DMS153 treated with DMSO at 0.1 percent for 48 hours (cell line): ENCODE measurements at regions not wholly inside any gene's neighbourhood (a gene's known extent, or its start where the extent isn't known, plus 50 kb on each side); places are given as distances from the start of the nearest gene placed in this dataset.
"Not testable (repeated sequence)": the region's sequence is repeated elsewhere in the genome, so short reads cannot be mapped to it uniquely, and the experiment has no call there.

Experiments used
- DNase-seq: peaks from one replicate; lab custom pipeline; 2025; ENCODE audit not compliant: unreplicated experiment; lab: John Stamatoyannopoulos, UW

GRCh38 chr4:60266505-60266904 is 933.6 kb upstream of the ADGRL3 start:
- DNase-seq, result no peak

- DNase-seq, result no peak
Observed at GRCh38 chr4:60296386-60296785, 903.7 kb upstream of the ADGRL3 start.

DNA sequence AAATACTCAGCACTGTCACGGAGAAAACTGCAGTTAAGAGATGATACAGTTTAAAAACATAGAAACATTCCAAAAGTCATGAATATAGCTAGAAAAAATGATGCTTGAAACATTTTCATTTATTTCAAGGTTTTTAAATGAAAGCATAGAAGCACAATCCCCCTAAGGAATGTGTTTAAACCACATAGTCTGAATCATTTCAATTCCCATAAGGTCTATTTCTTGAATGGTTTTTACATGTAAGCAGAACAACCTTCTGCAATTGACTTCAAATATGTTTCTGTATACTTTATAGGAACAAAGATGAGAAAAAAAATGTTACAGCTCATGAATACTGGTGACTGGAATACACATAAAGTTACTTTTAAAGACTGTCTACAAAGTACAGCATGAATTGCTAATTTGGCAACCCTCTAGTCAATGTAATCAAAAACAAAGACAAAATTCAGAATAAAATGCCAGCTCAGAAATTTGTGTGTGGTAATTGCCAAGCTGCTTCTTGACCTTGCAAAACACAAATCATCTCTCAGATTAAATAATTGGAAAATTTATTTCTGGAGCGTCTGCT is 886.4 kb upstream of the ADGRL3 start:
- no peak for DNase-seq

GRCh38 chr4:60314416-60314815 is 885.7 kb upstream of the ADGRL3 start:
- DNase-seq, result no peak

GRCh38 chr4:60315586-60315985 is 884.5 kb upstream of the ADGRL3 start:
- no peak for DNase-seq

- no peak for DNase-seq
Observed at GRCh38 chr4:60326735-60327134, 873.4 kb upstream of the ADGRL3 start.

DNA sequence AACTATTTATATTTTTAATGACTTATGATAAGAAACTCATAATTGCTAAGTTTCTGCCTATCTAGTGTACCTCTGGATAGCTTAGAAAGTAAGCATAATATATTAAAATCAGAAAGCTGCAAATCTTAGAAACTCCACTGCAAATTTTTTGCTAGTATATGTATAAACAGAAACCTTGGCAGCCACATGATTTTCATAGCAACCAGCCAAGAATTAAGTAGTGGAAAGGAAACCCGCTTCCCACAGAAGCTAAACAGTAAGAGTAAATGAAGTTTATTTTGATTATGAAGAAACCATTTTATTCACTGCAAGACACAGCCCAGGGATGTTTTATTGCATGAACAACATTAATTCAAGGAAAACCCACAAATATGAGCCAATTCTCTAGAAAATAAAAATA is 872.5 kb upstream of the ADGRL3 start:
- DNase-seq, result no peak

DNA sequence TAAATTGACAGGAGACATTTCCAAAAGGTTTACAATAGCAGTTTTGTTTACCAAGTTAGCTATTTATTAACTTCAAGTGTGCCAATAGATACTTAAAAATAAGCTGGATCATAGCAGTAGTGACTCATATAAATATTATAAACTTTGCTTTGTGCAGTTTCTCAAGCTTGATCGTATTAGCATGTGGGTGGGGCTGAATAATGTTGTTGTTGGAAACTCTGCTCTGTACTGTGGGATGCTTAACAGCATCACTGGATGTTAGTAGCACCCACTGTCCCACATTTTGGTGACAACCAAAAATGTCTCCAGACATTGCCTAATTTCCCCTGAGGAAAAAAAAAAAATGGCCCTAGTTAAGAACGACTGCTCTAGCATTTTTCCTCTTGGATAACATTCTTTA is 855.2 kb upstream of the ADGRL3 start:
- no peak for DNase-seq

DNA sequence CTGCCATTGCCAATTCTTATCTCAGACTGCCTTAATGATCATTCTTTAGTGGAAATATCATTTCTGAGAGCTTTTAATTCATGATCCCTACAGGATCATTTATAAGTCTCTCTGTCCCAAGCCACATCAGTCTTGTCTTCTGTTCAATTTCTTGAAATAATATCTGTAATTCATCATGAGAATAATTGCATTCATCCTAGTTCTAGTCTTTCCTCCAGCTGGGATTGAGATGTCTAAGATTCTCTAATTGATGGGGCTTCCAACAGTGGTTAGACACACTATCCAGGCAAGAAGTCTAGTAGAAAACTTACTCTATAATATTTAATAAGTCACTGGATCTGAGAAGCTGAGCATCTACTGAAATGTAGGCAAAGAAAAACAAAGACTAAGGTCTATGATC is 854.7 kb upstream of the ADGRL3 start:
- no peak for DNase-seq

DNA sequence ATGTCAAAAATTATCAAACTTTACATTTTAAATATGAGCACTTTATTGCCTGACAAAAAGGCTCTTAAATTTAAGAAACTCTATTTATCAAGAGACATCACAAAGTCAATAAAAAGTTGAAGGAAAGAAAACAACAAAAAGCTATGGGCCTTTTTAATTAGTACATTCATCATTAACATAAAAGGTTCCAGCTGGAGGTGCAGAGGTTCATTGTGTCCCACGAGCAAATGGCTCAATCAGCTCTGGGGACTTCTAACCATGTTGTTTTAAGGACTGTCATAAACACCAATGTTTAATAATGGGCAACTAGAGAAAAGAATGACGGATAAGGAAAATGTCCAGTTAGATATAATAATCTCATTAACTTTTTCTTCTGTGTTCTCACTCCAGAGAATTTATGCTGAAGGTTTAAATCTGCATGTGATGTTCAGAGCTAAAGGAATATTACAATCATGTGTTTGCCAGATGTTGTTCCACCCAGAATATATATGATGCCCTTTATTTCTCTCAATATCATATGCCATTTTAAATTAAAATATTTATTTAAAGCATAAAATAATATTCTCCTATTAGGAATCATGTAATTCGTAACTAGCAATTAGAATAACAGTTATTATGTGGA is 840.3 kb upstream of the ADGRL3 start:
- no peak for DNase-seq

GRCh38 chr4:60365176-60365575 is 835.0 kb upstream of the ADGRL3 start:
- DNase-seq, result no peak

DNA sequence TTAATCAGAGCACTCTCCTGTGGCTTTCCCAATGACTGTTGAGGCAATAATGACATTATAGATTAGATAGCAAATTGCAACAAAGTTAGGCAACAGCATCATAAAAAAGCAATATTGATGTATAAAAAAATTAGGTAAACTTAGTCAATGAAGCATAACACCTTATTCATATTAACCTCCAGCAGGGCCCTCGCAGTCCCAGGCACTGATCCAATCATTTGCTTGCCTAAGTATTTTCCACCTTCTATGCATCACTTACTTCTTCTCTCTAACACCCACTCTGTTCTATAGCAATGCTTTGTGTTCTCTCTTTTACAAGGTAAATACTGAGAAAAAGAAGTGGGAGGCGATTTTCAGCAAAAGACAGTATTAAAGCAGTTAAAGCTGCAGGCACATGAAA is 833.5 kb upstream of the ADGRL3 start:
- no peak for DNase-seq

DNA sequence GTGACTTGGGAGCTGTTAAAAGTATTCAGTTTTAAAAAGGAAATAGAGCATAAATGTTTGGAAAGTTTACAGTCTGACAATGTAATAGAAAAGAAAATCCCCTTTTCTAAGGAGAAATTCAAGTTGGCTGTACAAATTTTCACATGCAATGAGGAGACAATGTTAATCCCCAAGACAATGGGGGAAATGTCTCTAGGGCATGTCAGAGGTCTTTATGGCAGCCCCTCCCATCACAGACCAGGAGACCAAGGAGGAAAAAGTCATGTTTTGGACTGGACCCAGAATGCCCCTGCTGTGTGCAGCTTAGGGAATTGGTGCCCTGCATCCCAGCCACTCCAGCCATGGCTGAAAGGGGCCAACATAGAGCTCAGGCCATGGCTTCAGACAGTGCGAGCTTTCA is 831.1 kb upstream of the ADGRL3 start:
- no peak for DNase-seq

GRCh38 chr4:60378010-60378409 is 822.1 kb upstream of the ADGRL3 start:
- no peak for DNase-seq

GRCh38 chr4:60384516-60384915 is 815.6 kb upstream of the ADGRL3 start:
- DNase-seq, result no peak

DNA sequence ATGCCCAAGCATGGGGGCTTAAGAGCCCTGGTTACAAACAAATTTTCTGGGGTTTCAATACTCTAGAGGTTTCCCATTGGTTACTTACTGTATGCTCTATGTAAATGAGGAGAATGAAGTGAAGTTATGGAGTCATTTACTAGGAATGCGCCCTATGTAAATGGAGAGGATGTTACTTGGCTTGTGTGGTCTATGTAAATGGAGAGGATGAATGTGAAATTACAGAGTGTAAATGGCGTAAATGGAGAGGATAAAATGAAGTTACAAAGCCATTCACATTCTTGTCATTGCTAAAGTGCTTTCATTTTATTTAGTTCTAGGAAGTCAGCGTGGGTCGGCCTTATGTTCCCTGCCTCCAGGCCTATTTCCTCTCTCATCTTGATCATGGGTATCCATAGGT is 810.5 kb upstream of the ADGRL3 start:
- no peak for DNase-seq

DNA sequence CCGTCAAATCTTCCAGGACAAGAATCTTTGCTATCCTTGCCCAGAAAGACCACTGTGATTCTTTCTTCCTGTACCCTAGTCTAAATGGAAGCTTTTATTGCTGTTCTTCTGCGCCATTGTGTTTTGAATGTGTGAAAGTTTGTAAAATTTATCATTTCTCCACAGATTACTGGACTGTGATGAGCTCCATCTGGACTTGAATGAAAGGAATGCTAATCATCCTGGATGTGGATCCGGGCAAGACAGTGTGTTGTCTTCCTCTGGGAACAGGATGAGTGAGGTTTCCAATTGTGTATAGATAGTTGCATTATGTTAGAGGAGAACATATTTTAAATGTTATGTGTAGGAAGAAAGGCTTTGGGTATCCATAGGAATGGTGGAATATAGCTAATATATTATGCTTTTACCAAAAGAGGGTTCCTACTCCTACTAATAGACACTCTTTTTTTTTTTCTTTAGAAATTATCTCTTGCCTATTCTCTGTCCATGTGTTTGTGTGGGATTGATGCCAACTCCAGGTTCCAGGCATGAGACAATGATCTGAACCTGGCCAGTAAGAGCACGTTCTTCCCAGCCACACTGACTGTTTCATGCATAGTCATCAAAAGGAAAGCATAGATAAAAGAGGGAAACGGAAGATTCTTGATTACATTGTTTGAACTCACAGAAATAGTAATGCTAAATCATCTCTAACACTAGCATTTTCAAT is 803.6 kb upstream of the ADGRL3 start:
- DNase-seq, result no peak

DNA sequence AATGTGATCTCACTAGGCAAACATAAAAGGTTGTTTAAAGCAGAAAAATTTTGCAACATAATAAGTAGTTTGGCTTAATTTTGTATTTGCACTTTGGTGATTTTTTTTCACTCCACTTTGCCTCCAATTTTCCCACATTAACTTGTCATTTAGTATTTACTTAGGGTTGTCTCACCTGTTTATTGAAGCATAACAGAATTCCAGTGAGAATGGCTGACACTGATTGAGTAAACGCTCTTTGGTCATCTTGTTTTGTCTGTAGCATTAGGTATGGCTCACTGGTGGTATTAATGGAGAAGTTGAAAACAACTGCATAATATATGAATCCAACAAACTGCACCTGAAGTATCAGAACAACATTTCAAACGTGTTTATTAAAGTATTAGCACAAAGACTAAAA is 799.5 kb upstream of the ADGRL3 start:
- DNase-seq, result no peak

DNA sequence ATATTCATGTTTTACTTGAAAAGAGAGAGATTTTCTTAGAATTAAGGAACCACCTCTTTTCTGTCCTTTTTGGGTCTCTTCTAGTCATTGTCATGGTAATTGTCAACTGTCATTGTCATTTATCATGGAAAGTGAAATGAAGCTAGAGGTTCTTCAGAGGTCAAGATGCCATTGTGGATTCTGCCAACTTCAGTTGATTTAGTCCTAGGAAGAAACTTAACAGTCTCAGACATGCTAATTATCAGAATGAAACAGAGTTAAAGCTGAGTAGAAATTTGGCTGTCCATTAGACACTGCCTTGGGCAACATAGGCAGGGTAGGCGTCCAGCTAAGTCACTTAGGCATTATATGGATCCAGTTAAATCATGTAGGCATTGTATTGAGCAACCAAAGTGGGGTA is 796.1 kb upstream of the ADGRL3 start:
- no peak for DNase-seq

- DNase-seq, result no peak
Observed at GRCh38 chr4:60422439-60422838, 777.7 kb upstream of the ADGRL3 start.

- not testable (repeated sequence) for DNase-seq
Observed at GRCh38 chr4:60423573-60424184, 776.4 kb upstream of the ADGRL3 start.

GRCh38 chr4:60432911-60433310 is 767.2 kb upstream of the ADGRL3 start:
- DNase-seq, result no peak
